PC-3 (cell line): ENCODE measurements at regions not wholly inside any gene's neighbourhood (a gene's known extent, or its start where the extent isn't known, plus 50 kb on each side); places are given as distances from the start of the nearest gene placed in this dataset.

Source experiments
- EZH2 ChIP-seq: fragments of 300-600 bp; sonication (generic); IDR thresholded peaks from one replicate; pipeline ENCODE4 v1.6.1; 2017; ENCODE audit warnings: antibody characterized with exemption, mild to moderate bottlenecking, low read length; ENCODE audit not compliant: unreplicated experiment
- EZH2phosphoT487 ChIP-seq: fragments of 300-600 bp; sonication (generic); IDR thresholded peaks from 2 replicates; pipeline ENCODE4 v1.6.1; 2018; ENCODE audit warnings: mild to moderate bottlenecking, antibody characterized with exemption, low read length, borderline replicate concordance
- TF ChIP-seq, protein P1 (sequence below): fragments of 300-600 bp; sonication (generic); conservative IDR thresholded peaks from 2 replicates; pipeline ENCODE4 v1.5.1; 2017; ENCODE audit warnings: antibody characterized with exemption, low read depth, mild to moderate bottlenecking, low read length

- no peak for TF ChIP-seq EZH2
- TF ChIP-seq, protein P1, sequence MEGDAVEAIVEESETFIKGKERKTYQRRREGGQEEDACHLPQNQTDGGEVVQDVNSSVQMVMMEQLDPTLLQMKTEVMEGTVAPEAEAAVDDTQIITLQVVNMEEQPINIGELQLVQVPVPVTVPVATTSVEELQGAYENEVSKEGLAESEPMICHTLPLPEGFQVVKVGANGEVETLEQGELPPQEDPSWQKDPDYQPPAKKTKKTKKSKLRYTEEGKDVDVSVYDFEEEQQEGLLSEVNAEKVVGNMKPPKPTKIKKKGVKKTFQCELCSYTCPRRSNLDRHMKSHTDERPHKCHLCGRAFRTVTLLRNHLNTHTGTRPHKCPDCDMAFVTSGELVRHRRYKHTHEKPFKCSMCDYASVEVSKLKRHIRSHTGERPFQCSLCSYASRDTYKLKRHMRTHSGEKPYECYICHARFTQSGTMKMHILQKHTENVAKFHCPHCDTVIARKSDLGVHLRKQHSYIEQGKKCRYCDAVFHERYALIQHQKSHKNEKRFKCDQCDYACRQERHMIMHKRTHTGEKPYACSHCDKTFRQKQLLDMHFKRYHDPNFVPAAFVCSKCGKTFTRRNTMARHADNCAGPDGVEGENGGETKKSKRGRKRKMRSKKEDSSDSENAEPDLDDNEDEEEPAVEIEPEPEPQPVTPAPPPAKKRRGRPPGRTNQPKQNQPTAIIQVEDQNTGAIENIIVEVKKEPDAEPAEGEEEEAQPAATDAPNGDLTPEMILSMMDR, result no peak
- TF ChIP-seq EZH2phosphoT487, result no peak
Observed at GRCh38 chr14:87013583-87013982, 979.4 kb downstream of the GALC start.
